SU-DHL-6 (cell line): ENCODE measurements at regions not wholly inside any gene's neighbourhood (a gene's known extent, or its start where the extent isn't known, plus 50 kb on each side); places are given as distances from the start of the nearest gene placed in this dataset.

Experiments
- CTCF ChIP-seq: fragments of 200-600 bp; sonication (generic); IDR thresholded peaks from one replicate; pipeline ENCODE4 v1.5.1; 2017; ENCODE audit warnings: antibody characterized with exemption, mild to moderate bottlenecking, low read length, moderate library complexity; ENCODE audit not compliant: insufficient read depth, poor library complexity, severe bottlenecking
- EZH2phosphoT487 ChIP-seq: fragments of 200-600 bp; sonication (generic), shearing (Covaris generic); conservative IDR thresholded peaks from 2 replicates; pipeline ENCODE4 v1.6.1; 2018; ENCODE audit warnings: mild to moderate bottlenecking, antibody characterized with exemption, low read length, moderate library complexity, mixed read lengths

GRCh38 chr13:44272692-44273091, 100.9 kb upstream of the SERP2 start:
- no peak for TF ChIP-seq CTCF
- no peak for TF ChIP-seq EZH2phosphoT487
